GM18508 (cell line): ENCODE measurements at regions not wholly inside any gene's neighbourhood (a gene's known extent, or its start where the extent isn't known, plus 50 kb on each side); places are given as distances from the start of the nearest gene placed in this dataset.

ENCODE experiments used
- ATAC-seq: cut with Tn5 transposase; IDR thresholded peaks from one replicate; pipeline ENCODE4 v1.9.1; 2021; ENCODE audit warnings: moderate number of reproducible peaks; ENCODE audit not compliant: insufficient read depth, unreplicated experiment

DNA sequence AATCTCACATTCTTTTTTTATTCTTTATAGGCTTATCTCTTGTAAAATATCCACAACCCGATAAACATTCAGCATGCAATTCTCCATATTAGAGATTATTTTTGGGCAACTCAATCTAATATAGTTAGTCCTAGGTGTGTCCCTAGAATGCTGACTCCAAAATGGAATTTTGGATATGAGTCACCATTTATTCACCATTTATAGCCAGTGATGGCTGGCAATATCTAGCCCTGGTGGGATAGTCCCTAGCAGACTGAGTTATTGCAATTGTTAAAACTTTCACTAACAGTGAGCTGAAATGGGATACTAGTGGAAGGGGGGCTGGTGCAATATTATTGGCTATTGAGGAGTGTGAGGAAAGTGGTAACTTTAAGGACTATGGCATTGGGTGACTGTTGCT lies 401.6 kb downstream of the SLC4A3 start:
- no peak for ATAC-seq

DNA sequence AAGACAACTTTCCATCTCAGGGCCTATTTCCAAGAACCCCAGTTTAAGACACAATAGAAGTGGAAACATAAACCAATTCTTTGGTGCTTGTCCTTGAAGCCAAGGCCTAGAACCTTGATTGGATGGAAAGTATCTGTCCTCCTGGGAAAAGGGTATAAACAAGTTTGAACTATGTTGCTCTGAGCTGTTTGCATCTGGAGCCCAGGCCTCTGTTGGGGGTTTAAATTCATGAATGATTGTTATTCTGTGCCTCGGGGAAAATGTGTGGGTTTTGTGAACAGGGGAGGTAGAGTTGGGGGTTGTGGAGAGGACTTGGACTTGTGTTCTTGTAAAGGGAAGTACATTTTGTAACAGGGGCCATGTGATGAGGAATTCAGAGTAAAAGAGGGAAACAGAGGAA lies 406.1 kb downstream of the SLC4A3 start:
- ATAC-seq = no peak

DNA sequence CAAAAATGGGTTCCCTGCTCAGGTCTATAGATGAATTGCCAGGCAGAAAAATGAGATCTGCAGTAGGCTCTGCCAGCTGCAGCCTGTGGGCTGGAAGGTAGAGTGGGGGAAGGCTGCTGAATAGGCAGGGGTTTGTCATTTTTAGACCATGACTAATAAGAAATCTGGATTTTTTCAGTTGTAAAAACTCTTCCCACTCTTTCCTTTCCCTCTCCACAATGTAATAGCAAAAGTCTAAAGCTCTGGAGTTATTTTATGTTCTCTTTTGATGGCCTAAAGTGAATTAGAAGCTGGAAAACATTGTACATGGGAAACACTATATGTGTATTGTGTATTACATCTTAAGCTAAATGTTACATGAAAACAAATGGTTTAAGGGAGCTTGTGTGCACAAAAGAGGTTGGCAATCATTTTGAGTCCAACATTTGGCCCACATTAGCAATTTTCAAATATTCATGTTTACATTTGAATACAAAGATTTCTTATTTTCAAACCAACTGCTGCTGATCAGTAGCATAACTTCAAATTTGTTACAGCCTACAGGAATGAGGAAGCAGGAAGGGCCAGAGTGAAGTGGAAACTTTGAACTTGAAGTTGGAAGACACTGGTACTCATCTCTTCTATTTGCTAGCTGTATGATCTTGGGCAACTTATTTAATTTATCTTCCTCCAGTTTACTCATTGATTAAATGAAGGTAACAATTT lies 407.1 kb downstream of the SLC4A3 start:
- ATAC-seq = no peak

DNA sequence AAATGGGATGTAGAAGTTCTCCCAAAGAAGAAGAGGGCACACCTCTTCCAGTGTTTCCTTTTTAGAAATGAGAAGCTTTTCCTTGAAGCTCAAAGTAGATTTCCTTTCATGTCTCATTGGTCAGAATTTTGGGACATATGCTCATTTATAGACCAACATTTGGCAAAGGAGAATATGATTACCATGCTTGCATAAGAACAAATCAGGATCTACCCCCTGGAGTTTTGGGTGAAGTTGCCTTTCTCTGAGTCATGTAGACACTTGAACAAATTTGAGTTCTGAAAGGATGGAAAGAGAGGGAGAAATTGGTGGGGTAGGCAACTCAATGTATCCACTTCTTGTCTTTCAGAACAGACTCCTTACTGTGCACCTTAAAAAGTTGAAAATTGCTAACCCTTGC lies 409.0 kb downstream of the SLC4A3 start:
- no peak for ATAC-seq

DNA sequence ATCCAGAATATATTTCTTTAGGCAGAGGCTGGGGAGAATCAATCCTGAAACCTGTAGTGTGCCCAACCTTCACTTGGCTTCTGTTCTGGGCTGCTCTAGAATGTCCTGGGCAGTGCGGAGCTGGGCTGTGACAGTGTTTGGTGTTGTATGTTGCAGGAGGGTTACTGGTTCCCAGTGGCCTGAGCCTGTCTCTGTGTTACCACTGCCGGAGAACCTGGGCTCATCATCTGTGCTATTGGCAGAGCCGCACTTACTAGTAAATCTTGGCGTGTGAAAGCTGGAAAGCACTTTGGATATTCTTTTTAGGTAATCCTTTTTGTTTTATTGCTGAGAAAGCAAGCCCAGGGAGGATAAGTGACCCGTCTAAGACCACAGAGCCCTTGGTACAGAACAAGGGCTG lies 412.9 kb downstream of the SLC4A3 start:
- no peak for ATAC-seq

DNA sequence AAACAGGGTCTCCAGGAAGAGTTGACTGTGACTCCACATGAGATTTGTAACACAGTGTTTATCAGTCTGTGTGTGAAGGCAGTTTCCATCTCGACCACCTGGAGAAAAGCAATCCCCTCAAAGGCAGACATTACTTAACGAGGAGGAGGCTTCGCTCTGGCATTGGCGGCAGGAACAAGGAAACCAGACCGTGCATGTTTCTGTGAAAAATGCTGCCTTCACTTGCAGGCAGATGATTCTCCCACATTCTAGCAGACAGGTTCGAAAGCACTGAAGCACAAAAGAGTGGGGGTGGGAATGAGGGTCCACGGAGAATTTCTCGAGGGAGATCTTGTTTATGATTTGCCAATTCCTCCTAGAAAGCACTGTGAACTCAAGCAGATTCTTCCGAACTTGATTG lies 414.0 kb downstream of the SLC4A3 start:
- no peak for ATAC-seq

DNA sequence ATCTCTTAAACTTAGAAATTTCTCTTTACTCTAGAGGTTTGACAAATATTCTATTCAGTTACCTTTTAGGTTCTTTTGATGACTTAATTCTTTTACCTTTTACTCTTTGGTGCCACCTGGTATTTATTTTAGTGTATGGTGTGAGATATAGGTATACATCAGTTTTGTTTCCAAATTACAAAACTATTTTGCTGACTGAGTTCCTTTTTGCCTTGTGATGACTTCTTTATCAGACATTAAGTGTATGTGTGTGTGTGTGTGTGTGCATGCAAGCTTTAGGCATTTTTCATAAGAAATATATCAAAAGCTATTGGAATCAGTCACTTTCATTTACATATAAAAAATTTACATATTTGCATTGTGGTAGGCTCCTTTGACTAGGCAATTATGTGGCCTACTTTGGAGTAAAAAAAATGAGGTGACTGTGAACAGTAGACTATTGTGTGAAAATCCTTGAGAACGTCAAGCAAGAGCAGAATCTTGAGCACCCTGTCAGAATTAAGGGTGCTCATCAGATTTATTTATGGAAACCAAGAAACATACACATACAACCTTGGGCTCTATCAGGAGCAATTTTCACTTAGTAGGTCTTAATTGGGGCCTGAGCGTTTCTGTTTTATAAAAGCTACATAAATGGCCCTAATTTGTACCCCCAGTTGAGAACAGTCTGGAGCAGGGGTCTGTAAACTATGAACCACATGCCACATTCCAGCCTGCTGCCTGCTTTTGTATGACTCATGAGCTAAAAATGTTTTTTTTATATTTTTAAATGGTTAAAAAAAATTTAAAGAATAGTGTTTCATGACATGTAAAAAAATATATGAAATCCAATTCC lies 415.9 kb downstream of the SLC4A3 start:
- no peak for ATAC-seq

DNA sequence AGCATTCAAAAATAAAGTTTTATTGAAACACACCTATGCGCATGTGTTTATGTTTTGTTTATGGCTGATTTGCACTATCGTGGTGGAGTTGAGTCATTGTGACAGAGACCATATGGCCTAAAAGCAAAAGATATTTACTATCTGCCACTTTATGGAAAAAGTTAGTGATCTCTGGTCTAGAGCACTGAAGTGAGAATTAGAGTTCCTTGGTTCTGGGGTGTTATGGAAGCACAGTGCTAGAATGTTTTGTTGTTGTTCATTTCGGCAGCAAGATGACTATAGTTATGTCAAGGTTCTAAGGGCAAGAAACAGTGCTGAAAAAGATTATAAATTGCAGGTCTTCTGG lies 416.5 kb downstream of the SLC4A3 start:
- ATAC-seq = no peak

DNA sequence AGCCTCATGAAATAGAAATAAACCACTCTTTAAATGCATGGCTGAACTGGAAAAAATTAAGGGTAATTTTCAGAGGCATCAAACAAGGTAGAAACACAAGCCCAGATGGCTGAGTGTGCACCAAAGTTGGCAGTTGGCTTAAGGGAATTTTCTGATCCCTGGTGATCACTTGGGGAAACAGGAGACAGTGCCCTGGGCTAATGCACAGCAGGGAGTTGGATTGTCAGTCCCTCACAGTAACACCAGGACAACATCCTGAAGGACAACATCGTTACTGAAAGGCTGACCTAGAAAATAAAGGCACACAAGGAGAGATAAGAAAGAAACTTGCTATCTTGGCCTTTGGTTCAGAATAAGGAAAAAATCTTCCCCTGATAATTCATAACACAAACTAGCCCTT lies 417.0 kb downstream of the SLC4A3 start:
- ATAC-seq = no peak

DNA sequence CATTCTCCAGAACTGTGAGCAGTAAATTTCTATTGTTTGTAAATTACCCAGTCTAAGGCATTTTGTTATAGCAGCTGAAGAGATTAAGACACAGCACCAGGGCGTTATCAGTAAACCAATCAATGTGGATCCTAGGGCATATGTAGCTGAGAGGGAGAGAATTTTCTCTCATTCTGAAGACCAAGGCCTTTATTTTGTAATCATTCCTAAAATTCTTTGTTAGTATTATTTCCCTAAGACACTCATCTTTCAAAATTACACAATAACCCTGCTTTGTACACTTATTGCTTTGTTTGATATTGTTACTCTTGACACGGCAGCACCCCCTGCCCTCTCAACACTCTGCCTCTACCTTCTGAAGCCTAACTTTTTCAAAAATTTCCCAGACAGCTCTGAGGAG lies 419.1 kb downstream of the SLC4A3 start:
- ATAC-seq = no peak

DNA sequence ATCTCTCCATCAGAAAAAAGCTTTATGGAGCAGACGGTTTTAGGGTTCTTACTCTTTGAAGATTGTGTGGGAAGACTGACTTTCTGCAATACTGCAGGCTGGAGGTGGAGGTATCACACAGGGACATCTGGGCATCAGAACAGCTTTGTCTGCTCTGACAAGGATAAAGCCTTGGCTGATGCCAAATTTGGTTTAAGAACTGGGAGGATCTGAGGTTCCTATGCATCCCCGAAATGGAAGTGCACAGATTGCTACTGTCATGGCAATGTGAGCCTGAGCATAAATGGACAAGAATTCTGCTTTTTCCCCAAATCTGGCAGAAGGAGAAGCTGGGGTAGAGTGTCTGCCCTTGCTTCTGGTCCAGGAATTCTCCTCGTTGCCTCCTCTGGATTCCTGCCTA lies 424.3 kb downstream of the SLC4A3 start:
- no peak for ATAC-seq

DNA sequence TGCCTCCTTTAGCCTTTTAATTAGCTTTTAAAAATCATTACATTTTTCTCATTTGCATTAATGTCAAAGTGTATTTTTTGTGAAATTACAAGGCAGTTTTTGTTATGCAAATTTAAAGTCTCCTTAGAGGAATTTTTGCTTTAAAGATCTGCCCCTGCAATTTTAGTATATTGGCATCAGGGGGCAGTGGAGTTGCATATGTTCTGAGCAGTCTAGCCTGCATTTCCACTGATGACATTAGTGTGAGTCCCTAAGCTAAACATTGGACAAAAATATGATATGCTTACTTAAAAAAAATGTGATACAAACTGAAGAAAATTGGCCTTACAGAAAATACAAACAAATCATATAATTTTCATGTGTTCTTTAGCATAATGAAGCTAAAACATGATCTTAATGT lies 426.5 kb downstream of the SLC4A3 start:
- no peak for ATAC-seq

DNA sequence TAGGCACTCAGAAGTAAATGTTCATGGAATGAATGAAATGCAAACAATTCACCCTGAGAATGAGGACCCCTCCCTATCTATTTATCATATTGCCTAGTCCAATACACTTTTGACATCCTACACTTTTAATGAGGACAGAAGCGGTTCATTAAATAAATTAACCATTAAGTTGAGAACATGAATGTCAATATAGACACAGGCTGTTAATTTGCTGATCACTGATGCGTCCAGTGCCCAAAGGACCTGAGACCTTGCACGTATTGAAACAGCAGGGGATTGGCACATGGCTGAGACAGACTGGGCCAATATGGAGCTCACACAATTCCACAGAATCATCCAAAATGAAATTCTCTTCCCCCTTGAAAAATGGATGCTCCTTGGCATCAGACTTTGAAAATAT lies 430.0 kb downstream of the SLC4A3 start:
- no peak for ATAC-seq

DNA sequence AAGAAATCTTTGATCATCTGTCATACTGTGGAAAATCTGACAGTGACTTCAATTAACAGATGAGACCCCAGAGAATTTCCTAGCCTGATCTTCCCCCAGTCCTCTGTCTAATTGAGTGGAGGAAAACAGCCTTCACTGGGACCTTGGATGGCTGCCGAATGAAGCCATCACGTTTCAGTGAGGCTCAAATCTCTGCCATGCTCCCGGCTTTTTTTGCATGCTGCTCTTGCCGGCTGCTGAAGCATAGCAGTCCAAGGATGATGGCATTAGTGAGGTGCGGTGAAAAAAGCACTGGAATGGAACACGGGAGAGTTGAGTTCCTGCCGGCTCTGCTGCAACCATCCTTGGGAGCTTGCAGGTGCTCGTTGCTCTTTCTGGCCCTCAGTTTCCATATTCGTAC lies 430.5 kb downstream of the SLC4A3 start:
- ATAC-seq = no peak

DNA sequence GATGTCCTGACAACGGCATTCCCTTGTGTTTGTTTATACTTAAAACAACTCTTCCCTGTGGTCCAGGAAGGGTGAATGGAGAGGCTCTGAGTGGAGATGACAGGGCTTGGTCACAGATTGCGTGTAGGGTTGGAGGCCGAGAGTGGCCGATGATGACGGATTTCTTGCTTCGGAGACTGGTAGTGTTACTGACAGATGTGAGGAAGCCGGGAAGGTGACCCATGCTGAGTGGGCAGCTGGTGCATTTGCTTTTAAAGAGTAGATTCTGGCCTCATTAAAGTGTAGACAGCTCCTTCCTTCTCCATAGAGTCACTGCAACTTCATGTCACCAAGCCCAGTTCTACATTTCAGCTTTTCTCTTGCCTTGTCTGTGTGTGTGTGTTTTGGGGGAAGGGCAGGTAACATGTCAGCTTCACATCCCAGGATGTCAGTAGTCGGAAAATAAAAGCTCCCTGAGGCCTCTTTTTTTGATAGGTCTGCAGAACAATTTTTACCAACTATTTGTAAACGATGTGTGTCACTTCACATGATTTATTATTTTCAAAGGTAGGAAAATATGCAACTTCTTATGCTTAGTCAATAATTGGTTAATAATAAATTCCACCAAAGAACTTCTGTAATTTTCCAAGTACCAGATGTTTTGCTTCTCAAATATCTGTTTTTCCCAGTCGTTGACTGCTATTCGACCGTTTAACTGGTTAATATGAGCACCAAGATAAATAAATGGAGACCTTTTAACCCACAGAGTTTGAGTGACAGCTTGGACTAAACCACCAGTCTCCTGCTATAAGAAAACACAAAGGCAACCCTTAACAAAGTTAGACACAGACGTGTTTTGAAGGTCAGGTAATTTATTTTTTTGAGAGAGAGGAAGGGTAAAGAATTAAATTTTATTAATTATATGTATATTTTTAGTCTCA lies 436.9 kb downstream of the SLC4A3 start:
- no peak for ATAC-seq

DNA sequence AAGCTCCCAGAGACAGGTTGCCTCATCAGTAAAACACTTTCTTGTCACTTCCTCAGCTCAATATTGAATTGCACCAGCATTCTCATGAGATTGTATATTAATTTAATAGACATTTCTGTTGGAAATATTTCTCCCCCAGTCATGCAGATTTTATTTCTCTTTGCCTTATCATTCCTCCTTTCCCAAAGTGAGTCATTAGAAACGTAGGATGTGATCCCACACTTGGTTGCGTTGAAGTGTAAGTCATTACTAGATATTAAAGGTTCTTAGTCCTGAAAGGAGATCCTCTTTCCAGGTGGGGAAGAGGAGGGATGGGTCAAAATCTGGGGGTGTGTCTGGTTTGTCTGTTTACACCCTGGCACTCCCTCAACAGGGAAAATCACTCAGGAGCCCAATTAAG lies 438.2 kb downstream of the SLC4A3 start:
- ATAC-seq = no peak

DNA sequence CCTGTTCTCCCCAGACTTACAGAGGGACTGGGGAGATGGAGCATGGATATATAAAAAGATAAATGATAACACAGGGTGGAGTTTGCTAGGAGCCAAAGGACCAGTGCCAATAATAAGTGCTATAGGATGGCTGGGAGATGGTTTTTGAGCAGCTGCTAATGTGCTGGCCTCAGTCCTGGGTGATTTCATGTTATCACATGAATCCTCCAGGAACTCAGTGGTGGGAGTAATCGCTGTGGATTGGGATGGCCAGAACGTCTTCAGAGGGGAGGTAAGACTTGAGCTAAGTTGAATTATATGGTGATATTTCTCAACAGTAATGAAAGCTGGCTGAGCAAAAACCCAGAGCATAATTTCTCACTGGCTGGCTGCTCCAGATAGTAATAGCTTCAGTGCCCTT lies 441.4 kb downstream of the SLC4A3 start:
- no peak for ATAC-seq

DNA sequence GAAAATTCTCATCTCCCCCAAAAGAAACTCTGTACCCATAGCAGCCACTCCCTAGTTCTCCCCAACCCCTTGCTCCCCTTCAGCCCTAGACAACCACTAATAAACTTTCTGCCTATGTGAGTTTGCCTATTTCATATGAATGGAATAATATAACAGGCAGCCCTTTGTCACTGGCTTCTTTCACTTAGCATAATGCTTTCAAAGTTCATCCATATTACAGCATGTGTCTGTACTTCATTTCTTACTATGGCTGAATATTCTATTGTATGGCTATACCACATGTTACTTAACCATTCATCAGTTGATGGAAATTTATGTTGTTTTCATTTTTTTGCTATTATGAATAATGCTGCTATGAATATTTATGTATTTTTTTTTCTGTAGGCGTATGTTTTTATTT lies 442.9 kb downstream of the SLC4A3 start:
- ATAC-seq = no peak

DNA sequence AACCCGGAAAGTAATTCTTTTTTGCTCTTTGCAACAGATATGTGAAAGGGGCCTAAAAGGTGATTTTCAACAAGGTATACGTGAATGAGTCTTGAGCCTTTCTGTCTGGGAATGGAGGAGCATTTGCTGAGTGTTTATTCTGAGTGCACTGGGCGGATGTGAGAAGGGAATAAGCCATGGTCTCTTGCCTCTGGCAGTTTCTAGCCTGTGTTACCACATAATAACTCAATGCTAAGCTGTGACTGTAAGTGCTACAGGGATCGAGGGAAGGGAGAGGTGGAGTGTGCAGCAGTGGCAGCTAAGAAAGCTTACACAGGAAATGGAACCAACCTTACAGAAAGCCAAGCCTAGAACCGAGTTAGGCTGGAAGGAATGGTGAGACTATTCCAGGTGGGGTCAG lies 444.3 kb downstream of the SLC4A3 start:
- no peak for ATAC-seq

DNA sequence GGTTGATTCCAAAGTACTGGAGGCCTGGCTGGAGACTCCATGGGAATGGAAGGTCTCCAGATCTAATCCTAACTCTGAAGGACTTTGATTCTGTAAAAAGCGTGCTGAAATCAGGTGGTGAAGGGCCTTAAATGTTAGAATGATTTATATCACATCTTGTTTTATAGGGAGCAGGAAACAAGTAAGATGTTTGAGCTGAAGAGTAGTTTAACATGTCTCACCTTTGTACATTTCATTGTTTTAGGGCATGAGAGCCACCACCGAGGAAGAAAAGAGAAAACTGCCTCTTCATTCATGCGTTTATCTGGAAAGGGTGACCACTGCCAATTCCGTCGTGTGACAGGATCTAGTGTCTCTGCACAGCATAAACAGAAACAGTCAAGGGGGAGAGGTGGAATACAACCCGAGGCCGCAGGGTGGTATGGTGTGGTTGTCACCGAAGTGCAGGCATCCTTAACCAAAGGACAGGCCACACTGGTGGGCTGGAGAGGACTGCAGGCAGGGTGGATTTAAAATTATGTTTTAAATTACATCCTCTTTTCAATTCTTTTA lies 445.3 kb downstream of the SLC4A3 start:
- ATAC-seq = no peak

DNA sequence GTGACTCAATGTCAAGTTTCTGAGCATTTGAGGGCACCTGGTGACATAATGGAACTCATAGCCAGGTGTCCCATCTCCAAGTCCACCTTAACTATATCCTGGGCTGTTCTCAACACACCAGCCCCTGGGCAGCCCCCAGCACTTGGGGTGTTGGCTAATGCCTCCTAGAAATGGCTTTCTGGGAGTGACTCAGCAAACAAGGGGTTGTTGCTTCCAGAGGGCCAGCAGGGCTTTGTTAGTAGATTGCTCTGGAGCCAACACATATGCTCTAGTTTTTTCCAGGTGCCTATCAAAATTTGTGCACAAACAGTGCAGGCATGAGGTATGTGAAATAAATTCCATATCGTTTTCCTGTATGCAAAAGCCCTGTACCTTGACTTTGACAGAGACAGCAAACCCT lies 448.4 kb downstream of the SLC4A3 start:
- ATAC-seq = no peak
